Mesothelial cell of epicardium (in vitro differentiated cells): ENCODE measurements at regions not wholly inside any gene's neighbourhood (a gene's known extent, or its start where the extent isn't known, plus 50 kb on each side); places are given as distances from the start of the nearest gene placed in this dataset.
"Not testable (repeated sequence)": the region's sequence is repeated elsewhere in the genome, so short reads cannot be mapped to it uniquely, and the experiment has no call there.

ENCODE experiments used
- DNase-seq, 2 experiments: peaks; one replicate each; pipeline ENCODE4 v3.0.0; 2021; ENCODE audit warnings: low spot score in 2 of 2; ENCODE audit not compliant: unreplicated experiment in 2 of 2
- H3K27ac Mint-ChIP-seq: 2 replicates; pipeline ENCODE4 v1.8.0; 2021; ENCODE audit warnings: mixed read lengths
- H3K27me3 Mint-ChIP-seq: 2 replicates; pipeline ENCODE4 v1.8.0; 2021; ENCODE audit warnings: low read depth, mixed read lengths
- H3K36me3 Mint-ChIP-seq: 2 replicates; pipeline ENCODE4 v1.8.0; 2021; ENCODE audit warnings: mixed read lengths
- H3K4me1 Mint-ChIP-seq: 2 replicates; pipeline ENCODE4 v1.8.0; 2021; ENCODE audit warnings: mixed read lengths
- H3K4me3 Mint-ChIP-seq: 2 replicates; pipeline ENCODE4 v1.8.0; 2021; ENCODE audit warnings: mild to moderate bottlenecking, moderate library complexity, mixed read lengths
- H3K9me3 Mint-ChIP-seq: 2 replicates; pipeline ENCODE4 v1.8.0; 2021; ENCODE audit warnings: mixed read lengths
- CTCF ChIP-seq: fragments of 200-600 bp; sonication (generic); IDR thresholded peaks from one replicate; pipeline ENCODE4 v1.5.0; 2021; ENCODE audit warnings: antibody characterized with exemption; ENCODE audit not compliant: unreplicated experiment

GRCh38 chr2:220747736-220748135 is 824.4 kb downstream of the EPHA4 start:
- Mint-ChIP-seq H3K4me1 (no peaks in the 10 kb centered on the region), H3K27me3 (no peaks in the 10 kb centered on the region), H3K4me3 (no peak overlapping the region), H3K9me3 (peaks cover 7% of the 10 kb centered on the region), H3K27ac (no peak overlapping the region), H3K36me3 (peaks cover 4% of the 10 kb centered on the region)
- TF ChIP-seq CTCF = no peak
- DNase-seq = no peak

GRCh38 chr2:220748875-220749479 is 823.1 kb downstream of the EPHA4 start:
- no peak for DNase-seq

GRCh38 chr2:220753486-220753885 is 818.6 kb downstream of the EPHA4 start:
- TF ChIP-seq CTCF = no peak
- Mint-ChIP-seq H3K27me3 (no peaks in the 10 kb centered on the region), H3K9me3 (peaks cover 7% of the 10 kb centered on the region), H3K4me3 (no peak overlapping the region), H3K27ac (no peak overlapping the region), H3K4me1 (no peaks in the 10 kb centered on the region), H3K36me3 (peaks cover 4% of the 10 kb centered on the region)
- no peak for DNase-seq

More at GRCh38 chr2:220748875-220749479, 823.1 kb downstream of the EPHA4 start:
- Mint-ChIP-seq H3K9me3 (peaks cover 7% of the 10 kb centered on the region), H3K27me3 (no peaks in the 10 kb centered on the region), H3K4me1 (no peaks in the 10 kb centered on the region), H3K4me3 (no peak overlapping the region), H3K27ac (no peak overlapping the region), H3K36me3 (peaks cover 4% of the 10 kb centered on the region)
- TF ChIP-seq CTCF = no peak

- Mint-ChIP-seq H3K27me3 (peaks cover 1% of the 10 kb centered on the region), H3K36me3 (no peaks in the 10 kb centered on the region), H3K4me3 (no peak overlapping the region), H3K9me3 (no peaks in the 10 kb centered on the region), H3K4me1 (no peaks in the 10 kb centered on the region), H3K27ac (no peak overlapping the region)
- TF ChIP-seq CTCF = no peak
- no peak for DNase-seq
These were observed 815.5 kb downstream of the EPHA4 start for GRCh38 chr2:220756653-220757052.

- DNase-seq, H3K9me3 Mint-ChIP-seq, H3K27ac Mint-ChIP-seq, H3K36me3 Mint-ChIP-seq, H3K4me1 Mint-ChIP-seq, H3K27me3 Mint-ChIP-seq, H3K4me3 Mint-ChIP-seq: not testable (repeated sequence)
These were observed 813.7 kb downstream of the EPHA4 start for GRCh38 chr2:220758376-220758775.

GRCh38 chr2:220764171-220764570 is 807.9 kb downstream of the EPHA4 start:
- H3K9me3 Mint-ChIP-seq = no peaks in the 10 kb centered on the region
- peaks cover 12% of the 10 kb centered on the region for H3K27me3 Mint-ChIP-seq
- H3K27ac Mint-ChIP-seq = no peak overlapping the region
- no peak for TF ChIP-seq CTCF
- H3K4me1 Mint-ChIP-seq = no peaks in the 10 kb centered on the region
- no peak overlapping the region for H3K4me3 Mint-ChIP-seq
- no peak for DNase-seq
- H3K36me3 Mint-ChIP-seq = no peaks in the 10 kb centered on the region
